Left lung (tissue), 4 donors: ENCODE measurements at regions not wholly inside any gene's neighbourhood (a gene's known extent, or its start where the extent isn't known, plus 50 kb on each side); places are given as distances from the start of the nearest gene placed in this dataset.
A peak's percentile ranks its signal among the peaks of the same experiment; 100 is the strongest.

Experiments used
- ATAC-seq: fragments of 200-7000 bp; cut with Tn5 transposase; one replicate; pipeline ENCODE4 v1.9.1; 2020; ENCODE audit warnings: moderate library complexity
- DNase-seq, 4 donors: peaks; one replicate each; pipeline ENCODE4 v3.0.0-alpha.2; 2013 to 2020
- H3K27ac ChIP-seq, 2 donors: fragments of 200-600 bp; sonication (generic) in 1 of 2; one replicate each; pipeline versions ENCODE4 v1.5.0 to v1.8.0; 2020 to 2021
- H3K27me3 ChIP-seq, 2 donors: fragments of 200-600 bp; sonication (generic) in 1 of 2; one replicate each; pipeline versions ENCODE4 v1.5.0 to v1.8.0; 2020 to 2021
- H3K36me3 ChIP-seq, 2 donors: fragments of 200-600 bp; sonication (generic) in 1 of 2; one replicate each; pipeline versions ENCODE4 v1.5.0 to v1.8.0; 2020 to 2021
- H3K4me1 ChIP-seq, 2 donors: fragments of 200-600 bp; one replicate each; pipeline ENCODE4 v1.8.0; 2021
- H3K4me3 ChIP-seq, 2 donors: fragments of 200-600 bp; sonication (generic) in 1 of 2; one replicate each; pipeline versions ENCODE4 v1.5.0 to v1.8.0; 2020 to 2021; ENCODE audit warnings: mild to moderate bottlenecking in 1 of 2
- H3K9me3 ChIP-seq, 2 donors: fragments of 200-600 bp; sonication (generic) in 1 of 2; one replicate each; pipeline versions ENCODE4 v1.5.0 to v1.8.0; 2020 to 2021
- intact Hi-C, 2 donors: fragments of 100-400 bp; cut with DNase I; formaldehyde crosslinking; loops; one replicate each; pipeline versions ENCODE4 v1.11.2 to v1.14.2; 2022
- TF ChIP-seq, protein P1 (sequence below), 2 donors: fragments of 200-600 bp; sonication (generic) in 1 of 2; IDR thresholded peaks; one replicate each; pipeline versions ENCODE4 v1.5.0 to v1.8.0; 2021; ENCODE audit warnings: antibody characterized with exemption in 2 of 2
- donor health status: DM: no; HTN: yes; CAD: no.
- donor health status: DM: no; HTN: no; CAD: no.

DNA sequence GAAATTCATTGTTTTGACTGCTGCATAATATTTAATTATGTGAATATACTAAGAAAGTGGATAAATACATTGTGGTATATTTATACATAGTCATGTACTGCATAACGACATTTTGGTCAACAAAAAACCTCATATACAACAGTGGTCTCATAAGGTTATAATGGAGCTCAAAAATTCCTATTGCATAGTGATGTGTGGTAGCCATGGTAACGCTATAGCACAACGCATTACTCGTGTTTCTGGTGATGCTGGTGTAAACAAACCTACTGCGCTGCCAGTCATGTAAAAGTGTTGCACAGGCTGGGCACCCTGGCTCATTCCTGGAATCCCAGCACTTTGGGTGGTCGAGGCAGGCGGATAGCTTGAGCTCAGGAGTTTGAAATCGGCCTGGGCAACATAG is 52.6 kb upstream of the NHLH2 start:
- intact Hi-C loops: no loop called here
- Histone ChIP-seq H3K9me3 (no peaks in the 10 kb centered on the region), H3K4me1 (no peaks in the 10 kb centered on the region)

DNA sequence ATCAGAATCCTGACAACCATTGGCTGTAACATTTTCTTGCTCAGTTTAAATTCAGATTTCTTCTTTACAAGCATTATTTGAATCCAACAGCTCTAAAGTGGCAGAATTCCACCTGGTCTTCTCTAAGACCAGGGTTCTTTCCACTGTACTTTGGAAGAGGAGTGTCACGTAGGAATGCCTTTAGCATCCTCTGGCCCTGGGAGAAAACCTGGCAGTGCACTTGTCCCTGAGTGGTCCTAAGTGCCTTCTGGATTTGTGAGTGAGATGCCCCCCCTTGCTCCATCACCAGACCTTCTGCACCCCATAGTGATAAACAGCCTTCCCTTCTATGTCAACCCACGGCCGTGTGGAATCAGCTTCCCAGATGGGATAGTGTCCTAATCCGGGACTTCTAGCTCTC is 57.1 kb upstream of the NHLH2 start:
- TF ChIP-seq, protein P1, sequence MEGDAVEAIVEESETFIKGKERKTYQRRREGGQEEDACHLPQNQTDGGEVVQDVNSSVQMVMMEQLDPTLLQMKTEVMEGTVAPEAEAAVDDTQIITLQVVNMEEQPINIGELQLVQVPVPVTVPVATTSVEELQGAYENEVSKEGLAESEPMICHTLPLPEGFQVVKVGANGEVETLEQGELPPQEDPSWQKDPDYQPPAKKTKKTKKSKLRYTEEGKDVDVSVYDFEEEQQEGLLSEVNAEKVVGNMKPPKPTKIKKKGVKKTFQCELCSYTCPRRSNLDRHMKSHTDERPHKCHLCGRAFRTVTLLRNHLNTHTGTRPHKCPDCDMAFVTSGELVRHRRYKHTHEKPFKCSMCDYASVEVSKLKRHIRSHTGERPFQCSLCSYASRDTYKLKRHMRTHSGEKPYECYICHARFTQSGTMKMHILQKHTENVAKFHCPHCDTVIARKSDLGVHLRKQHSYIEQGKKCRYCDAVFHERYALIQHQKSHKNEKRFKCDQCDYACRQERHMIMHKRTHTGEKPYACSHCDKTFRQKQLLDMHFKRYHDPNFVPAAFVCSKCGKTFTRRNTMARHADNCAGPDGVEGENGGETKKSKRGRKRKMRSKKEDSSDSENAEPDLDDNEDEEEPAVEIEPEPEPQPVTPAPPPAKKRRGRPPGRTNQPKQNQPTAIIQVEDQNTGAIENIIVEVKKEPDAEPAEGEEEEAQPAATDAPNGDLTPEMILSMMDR (IDR thresholded peaks at IDR 0.05): no peak
- DNase-seq (no peak), ATAC-seq (no peak)
- H3K27ac ChIP-seq: no peak overlapping the region
- no peaks in the 10 kb centered on the region for H3K27me3 ChIP-seq
- intact Hi-C loops: no loop called here
- no peaks in the 10 kb centered on the region for H3K9me3 ChIP-seq
- H3K36me3 ChIP-seq: no peaks in the 10 kb centered on the region
- H3K4me3 ChIP-seq: no peak overlapping the region
- H3K4me1 ChIP-seq: no peaks in the 10 kb centered on the region

More for the DNA sequence above, 52.6 kb upstream of the NHLH2 start:
- Histone ChIP-seq H3K27ac (no peak overlapping the region), H3K36me3 (no peaks in the 10 kb centered on the region), H3K27me3 (no peaks in the 10 kb centered on the region), H3K4me3 (no peak overlapping the region)
- TF ChIP-seq, protein P1 (IDR thresholded peaks at IDR 0.05): no peak
- no peak for DNase-seq
- ATAC-seq: no peak

GRCh38 chr1:115900856-115901255 is 59.9 kb upstream of the NHLH2 start:
- intact Hi-C loops: no loop called here
- DNase-seq (no peak), ATAC-seq (no peak)
- Histone ChIP-seq H3K27ac (no peak overlapping the region), H3K9me3 (no peaks in the 10 kb centered on the region), H3K4me3 (no peak overlapping the region), H3K27me3 (peaks cover 0 to 6% of the 10 kb centered on the region in 2 donors), H3K36me3 (no peaks in the 10 kb centered on the region), H3K4me1 (no peaks in the 10 kb centered on the region)
- TF ChIP-seq, protein P1 (IDR thresholded peaks at IDR 0.05): no peak

- peak; percentile 19 for ATAC-seq
- peak in 1 of 4 donors; percentile 14 for DNase-seq
- no peak overlapping the region for H3K27ac ChIP-seq
- no peaks in the 10 kb centered on the region for H3K36me3 ChIP-seq
- H3K9me3 ChIP-seq: no peaks in the 10 kb centered on the region
- peaks cover 0 to 6% of the 10 kb centered on the region in 2 donors for H3K27me3 ChIP-seq
- intact Hi-C loops: no loop called here
- H3K4me1 ChIP-seq: no peaks in the 10 kb centered on the region
- TF ChIP-seq, protein P1 (IDR thresholded peaks at IDR 0.05): no peak
- H3K4me3 ChIP-seq: no peak overlapping the region
These were observed 65.7 kb upstream of the NHLH2 start for GRCh38 chr1:115906627-115907026.

- no peak overlapping the region for H3K27ac ChIP-seq
- ATAC-seq (no peak), DNase-seq (no peak)
- H3K36me3 ChIP-seq: no peaks in the 10 kb centered on the region
- H3K27me3 ChIP-seq: peaks cover 0 to 6% of the 10 kb centered on the region in 2 donors
- no peak overlapping the region for H3K4me3 ChIP-seq
- H3K4me1 ChIP-seq: no peaks in the 10 kb centered on the region
- no peaks in the 10 kb centered on the region for H3K9me3 ChIP-seq
- TF ChIP-seq, protein P1 (IDR thresholded peaks at IDR 0.05): no peak
- intact Hi-C loops: no loop called here
These were observed 66.2 kb upstream of the NHLH2 start for GRCh38 chr1:115907092-115907491.
